Activated B cell treated with CpG ODN at 0.5 μM for 24 hours (primary cell): ENCODE measurements at regions not wholly inside any gene's neighbourhood (a gene's known extent, or its start where the extent isn't known, plus 50 kb on each side); places are given as distances from the start of the nearest gene placed in this dataset.

Experiments
- ATAC-seq: fragments of 200-7000 bp; cut with Tn5 transposase; one replicate; pipeline ENCODE4 v1.10.0; 2021; ENCODE audit warnings: low read depth, mild to moderate bottlenecking, moderate library complexity
- CTCF ChIA-PET: fragments of 350-600 bp; sonication (Branson Sonifier 250); formaldehyde crosslinking; loops from one replicate; lab custom pipeline; 2021; ENCODE audit warnings: antibody characterized with exemption; lab: Charles Lee
- POLR2A ChIA-PET: fragments of 350-600 bp; sonication (Branson Sonifier 250); formaldehyde crosslinking; loops from one replicate; lab custom pipeline; 2021; ENCODE audit warnings: antibody characterized with exemption; lab: Charles Lee
- DNase-seq: peaks from one replicate; pipeline ENCODE4 v3.0.0; 2022
- H3K27ac Mint-ChIP-seq: one replicate; pipeline ENCODE4 v1.8.0; 2020; ENCODE audit warnings: mixed read lengths
- H3K27me3 Mint-ChIP-seq: one replicate; pipeline ENCODE4 v1.8.0; 2021; ENCODE audit warnings: mixed read lengths
- H3K36me3 Mint-ChIP-seq: one replicate; pipeline ENCODE4 v1.8.0; 2021; ENCODE audit warnings: low read depth, mixed read lengths
- H3K4me1 Mint-ChIP-seq: one replicate; pipeline ENCODE4 v1.8.0; 2021; ENCODE audit warnings: mixed read lengths
- H3K4me3 Mint-ChIP-seq: one replicate; pipeline ENCODE4 v1.8.0; 2020; ENCODE audit warnings: mild to moderate bottlenecking, mixed read lengths
- H3K9me3 Mint-ChIP-seq: one replicate; pipeline ENCODE4 v1.8.0; 2020; ENCODE audit warnings: mixed read lengths
- CTCF ChIP-seq: fragments of 200-600 bp; IDR thresholded peaks from one replicate; pipeline ENCODE4 v1.8.0; 2022; ENCODE audit warnings: antibody characterized with exemption, mild to moderate bottlenecking
- intact Hi-C: fragments of 100-400 bp; cut with micrococcal nuclease; formaldehyde crosslinking; loops from one replicate; pipeline ENCODE4 v1.15.1; 2024

GRCh38 chr9:36487482-36488388, 85.0 kb upstream of the MELK start:
- TF ChIP-seq CTCF = no peak
- ChIA-PET CTCF (interaction anchor here (0.7 to 1.7 kb wide), 3 partner anchors 16 to 80 kb away, joined by 3 to 7 read pairs (median 5); no protein-coding TSS in a partner anchor), POLR2A (interaction anchor here (0.5 to 4.1 kb wide), 16 partner anchors 8 to 760 kb away, joined by 3 to 42 read pairs (median 6); partner anchors contain the start of genes GNE and RNF38)
- peak overlapping the region; percentile 97 for H3K4me3 Mint-ChIP-seq
- peak overlapping the region; percentile 100 for H3K27ac Mint-ChIP-seq
- peaks cover 44% of the 10 kb centered on the region for H3K4me1 Mint-ChIP-seq
- ATAC-seq (peak; percentile 91), DNase-seq (peak; percentile 87)
- H3K9me3 Mint-ChIP-seq = no peaks in the 10 kb centered on the region
- peaks cover 2% of the 10 kb centered on the region for H3K36me3 Mint-ChIP-seq
- no peaks in the 10 kb centered on the region for H3K27me3 Mint-ChIP-seq
- intact Hi-C loops = loop anchor here (1.0 to 10.0 kb wide), 10 partner anchors 16 to 1417 kb away; partner anchors contain the start of genes CLTA, GNE, MELK and RNF38

- Mint-ChIP-seq H3K9me3 (no peaks in the 10 kb centered on the region), H3K27ac (peak overlapping the region; percentile 83), H3K36me3 (peaks cover 2% of the 10 kb centered on the region), H3K4me1 (peaks cover 46% of the 10 kb centered on the region), H3K27me3 (no peaks in the 10 kb centered on the region), H3K4me3 (peak overlapping the region; percentile 91)
- ChIA-PET POLR2A (interaction anchor here (0.6 to 4.1 kb wide), 9 partner anchors 9 to 371 kb away, joined by 3 to 42 read pairs (median 5); partner anchors contain the start of genes CLTA and RNF38), CTCF (interaction anchor here (1.1 to 1.7 kb wide), 2 partner anchors 16 to 80 kb away, joined by 5 to 7 read pairs; no protein-coding TSS in a partner anchor)
- intact Hi-C loops = loop anchor here (1.0 to 10.0 kb wide), 10 partner anchors 16 to 1418 kb away; partner anchors contain the start of genes CLTA, GNE, MELK and RNF38
- ATAC-seq (peak; percentile 34), DNase-seq (no peak)
- no peak for TF ChIP-seq CTCF
Measured at GRCh38 chr9:36486933-36487481, 85.7 kb upstream of the MELK start.

- peak; percentile 16 for DNase-seq
- POLR2A ChIA-PET = interaction anchor here (0.5 to 4.1 kb wide), 10 partner anchors 8 to 917 kb away, joined by 3 to 42 read pairs (median 4); partner anchors contain the start of genes CLTA and RNF38
- H3K9me3 Mint-ChIP-seq = no peaks in the 10 kb centered on the region
- H3K4me3 Mint-ChIP-seq = peak overlapping the region; percentile 91
- peak overlapping the region; percentile 83 for H3K27ac Mint-ChIP-seq
- CTCF ChIA-PET = interaction anchor here (1.1 to 1.7 kb wide), 3 partner anchors 15 to 79 kb away, joined by 5 to 7 read pairs (median 7); no protein-coding TSS in a partner anchor
- no peak for TF ChIP-seq CTCF
- H3K4me1 Mint-ChIP-seq = peaks cover 49% of the 10 kb centered on the region
- peaks cover 2% of the 10 kb centered on the region for H3K36me3 Mint-ChIP-seq
- no peaks in the 10 kb centered on the region for H3K27me3 Mint-ChIP-seq
- intact Hi-C loops = loop anchor here (2.0 to 10.0 kb wide), 8 partner anchors 34 to 1418 kb away; partner anchors contain the start of genes CLTA, GNE, MELK and SLC25A51
- ATAC-seq = no peak
Measured at GRCh38 chr9:36486329-36486932, 86.3 kb upstream of the MELK start.

- ChIA-PET POLR2A (interaction anchor here (0.5 to 4.1 kb wide), 8 partner anchors 8 to 918 kb away, joined by 3 to 42 read pairs (median 4); partner anchors contain the start of gene CLTA), CTCF (interaction anchor here (1.1 to 1.5 kb wide), 2 partner anchors 15 to 79 kb away, joined by 5 to 7 read pairs; no protein-coding TSS in a partner anchor)
- Mint-ChIP-seq H3K4me3 (peak overlapping the region; percentile 91), H3K27ac (peak overlapping the region; percentile 83), H3K27me3 (no peaks in the 10 kb centered on the region), H3K36me3 (peaks cover 2% of the 10 kb centered on the region), H3K4me1 (peaks cover 51% of the 10 kb centered on the region), H3K9me3 (no peaks in the 10 kb centered on the region)
- intact Hi-C loops = loop anchor here (2.0 to 10.0 kb wide), 8 partner anchors 33 to 1419 kb away; partner anchors contain the start of genes CLTA, GNE, MELK and SLC25A51
- no peak for TF ChIP-seq CTCF
- DNase-seq (no peak), ATAC-seq (no peak)
Measured at GRCh38 chr9:36485647-36486328, 85.7 kb upstream of the RNF38 start.
